NCI-H526 treated with DMSO at 0.1 percent for 48 hours (cell line): ENCODE measurements at regions not wholly inside any gene's neighbourhood (a gene's known extent, or its start where the extent isn't known, plus 50 kb on each side); places are given as distances from the start of the nearest gene placed in this dataset.
A peak's percentile ranks its signal among the peaks of the same experiment; 100 is the strongest.
"Not testable (repeated sequence)": the region's sequence is repeated elsewhere in the genome, so short reads cannot be mapped to it uniquely, and the experiment has no call there.

Experiments used
- DNase-seq: peaks from one replicate; lab custom pipeline; 2025; lab: John Stamatoyannopoulos, UW

DNA sequence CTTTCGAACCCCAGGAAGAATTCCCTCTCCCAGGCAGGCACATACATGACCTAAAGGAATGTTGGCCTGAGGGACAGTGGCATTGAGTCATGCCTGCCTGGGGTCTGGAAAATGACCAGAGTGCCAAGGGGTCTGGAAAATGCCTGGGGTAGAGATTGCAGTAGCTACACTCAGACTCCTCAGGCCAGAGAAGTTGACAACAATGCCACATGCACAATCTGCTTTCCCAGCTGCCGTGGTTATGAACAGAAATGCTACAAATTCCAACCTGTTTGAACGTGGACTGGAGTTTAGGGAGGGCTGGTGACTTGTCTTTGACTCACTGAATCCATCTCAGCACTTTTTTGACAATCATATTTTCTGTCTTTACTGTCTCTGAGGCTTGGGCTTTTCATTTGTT is 250.0 kb downstream of the ABCC12 start:
- no peak for DNase-seq

GRCh38 chr16:47904691-47905090 is 251.1 kb downstream of the ABCC12 start:
- DNase-seq, result no peak

DNA sequence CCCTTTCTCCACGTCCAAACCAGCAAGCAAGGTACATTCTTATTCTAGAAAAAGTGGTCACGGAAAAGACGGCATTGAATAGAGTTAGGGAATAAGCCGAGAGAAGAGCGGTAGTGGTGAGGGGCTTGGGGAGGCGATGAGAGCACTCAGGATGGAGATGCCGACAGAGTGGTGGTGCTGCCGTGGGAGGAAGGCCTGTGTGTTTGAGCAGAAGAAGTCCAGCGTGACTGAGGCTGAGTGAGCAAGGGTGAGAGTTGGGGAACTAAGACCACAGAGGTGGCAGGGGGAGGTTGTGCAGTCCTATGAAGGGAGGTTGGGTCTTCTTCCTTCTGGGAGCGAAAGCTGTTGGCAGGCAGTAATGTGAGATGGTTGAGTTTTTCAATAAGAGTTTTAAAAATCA is 252.3 kb downstream of the ABCC12 start:
- no peak for DNase-seq

GRCh38 chr16:47897105-47897504 is 258.7 kb downstream of the ABCC12 start:
- DNase-seq, result not testable (repeated sequence)

DNA sequence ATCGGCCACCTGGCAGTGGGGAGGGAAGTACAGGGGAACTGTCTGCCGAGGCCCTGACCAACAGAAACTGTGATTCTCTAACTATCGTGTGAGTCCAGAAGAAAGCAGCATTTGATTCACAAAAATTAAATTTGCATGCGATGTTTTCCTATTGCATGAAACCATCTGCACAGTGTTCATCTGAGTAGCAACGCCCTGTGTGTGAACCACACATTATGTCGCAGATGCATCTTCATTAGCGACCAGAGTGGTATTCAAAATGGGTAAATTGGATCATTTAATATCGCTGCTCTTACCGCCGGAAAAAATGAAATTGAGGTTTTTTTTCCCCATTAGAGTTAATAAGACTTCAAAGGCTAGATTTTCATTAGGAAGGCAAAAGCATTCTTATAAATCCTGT is 260.6 kb downstream of the ABCC12 start:
- peak; percentile 71 for DNase-seq

DNA sequence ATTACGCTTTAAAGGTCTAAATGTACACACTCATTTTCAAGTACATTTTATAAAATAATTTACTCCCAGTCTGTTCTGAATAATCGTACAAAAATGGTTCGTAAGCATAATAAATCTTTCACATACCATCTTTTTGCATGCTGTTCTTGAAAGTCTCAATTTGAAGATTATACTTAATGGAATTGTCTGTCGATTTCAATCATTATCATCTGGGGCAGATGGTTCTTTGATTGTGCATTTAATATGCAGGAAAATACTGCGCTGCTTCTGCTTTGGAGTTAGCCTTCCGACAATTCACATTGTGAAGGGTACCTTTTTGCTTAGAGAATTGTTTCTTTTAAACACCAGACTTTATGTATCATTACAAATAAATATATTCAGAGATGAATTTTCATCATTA is 262.8 kb downstream of the ABCC12 start:
- DNase-seq, result no peak

- no peak for DNase-seq
These were observed 267.1 kb downstream of the ABCC12 start for GRCh38 chr16:47888734-47889133.

DNA sequence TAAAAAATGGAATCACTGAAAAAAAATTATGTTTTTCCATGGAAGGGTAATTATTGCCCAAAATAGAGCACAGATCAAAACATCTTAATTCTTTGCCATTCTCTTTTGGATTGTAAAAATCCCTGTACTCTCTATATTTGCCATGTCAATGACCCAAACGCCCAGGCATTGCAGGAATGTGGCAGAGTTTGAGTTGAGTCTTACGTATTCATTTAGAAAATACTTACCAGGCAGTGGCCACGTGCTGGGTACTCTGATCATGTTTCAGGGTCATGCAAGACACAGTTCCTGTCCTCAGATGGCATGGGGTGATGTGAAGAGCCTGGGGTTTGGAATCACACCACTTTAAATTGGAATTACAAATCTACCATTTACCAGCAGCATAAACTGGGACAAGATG is 267.7 kb downstream of the ABCC12 start:
- DNase-seq, result no peak

GRCh38 chr16:47887496-47887895 is 268.3 kb downstream of the ABCC12 start:
- peak; percentile 48 for DNase-seq

- DNase-seq, result no peak
These were observed 269.0 kb downstream of the ABCC12 start for GRCh38 chr16:47886631-47887415.

DNA sequence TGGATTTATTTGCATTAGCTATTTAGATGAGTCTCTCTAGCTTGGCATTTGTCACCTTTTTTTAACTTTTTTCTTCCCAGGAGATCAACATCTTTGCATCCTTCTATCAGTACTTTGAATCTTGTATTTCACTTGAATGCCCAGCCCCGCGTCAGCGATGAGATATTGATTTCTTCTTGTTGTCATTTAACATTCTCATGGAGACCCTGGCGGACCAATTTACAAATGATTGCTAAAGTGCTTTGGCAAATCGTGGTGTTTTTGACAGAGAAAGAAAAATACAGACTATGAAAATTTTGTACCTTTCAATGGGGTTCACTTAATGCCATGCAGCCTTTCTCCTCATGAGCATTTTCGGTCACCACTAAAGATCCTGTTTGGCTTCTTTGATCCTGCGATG is 269.7 kb downstream of the ABCC12 start:
- no peak for DNase-seq

DNA sequence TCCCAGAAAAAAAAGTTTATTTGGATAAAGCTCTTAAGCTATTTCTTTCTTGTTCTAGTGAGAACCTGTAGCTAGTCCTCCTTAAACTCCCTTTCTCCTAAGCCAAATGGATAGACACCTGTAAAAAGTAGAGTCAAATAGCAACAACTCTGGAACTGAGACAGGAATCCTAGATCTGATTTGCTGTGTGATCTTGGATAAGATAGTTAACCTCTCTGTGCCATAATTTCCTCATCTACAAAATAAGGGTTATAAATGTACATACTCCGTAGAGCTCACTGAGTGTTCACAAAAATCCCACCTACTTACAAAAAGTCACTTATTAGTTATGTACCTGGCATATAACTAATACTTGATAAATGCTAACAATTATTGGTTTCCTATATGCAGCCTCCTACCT is 270.3 kb downstream of the ABCC12 start:
- DNase-seq, result no peak

GRCh38 chr16:47884116-47884725 is 271.6 kb downstream of the ABCC12 start:
- DNase-seq, result no peak

DNA sequence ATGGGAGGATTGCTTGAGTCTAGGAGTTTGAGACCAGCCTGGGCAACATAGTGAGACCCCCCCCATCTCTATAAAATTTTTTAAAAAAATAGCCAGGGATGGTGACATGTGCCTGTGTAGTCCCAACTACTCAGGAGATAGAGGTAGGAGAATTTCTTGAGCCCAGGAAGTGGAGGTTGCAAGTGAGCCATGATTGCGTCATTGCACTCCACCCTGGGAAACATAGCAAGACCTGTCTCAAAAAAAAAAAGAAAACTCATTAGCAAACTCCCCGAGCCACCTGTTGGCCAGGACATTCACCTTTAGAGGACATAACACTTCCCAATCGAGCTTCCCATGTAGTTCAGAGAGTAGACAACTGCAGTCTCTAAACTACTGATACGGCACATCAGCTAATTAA is 274.2 kb downstream of the ABCC12 start:
- no peak for DNase-seq

DNA sequence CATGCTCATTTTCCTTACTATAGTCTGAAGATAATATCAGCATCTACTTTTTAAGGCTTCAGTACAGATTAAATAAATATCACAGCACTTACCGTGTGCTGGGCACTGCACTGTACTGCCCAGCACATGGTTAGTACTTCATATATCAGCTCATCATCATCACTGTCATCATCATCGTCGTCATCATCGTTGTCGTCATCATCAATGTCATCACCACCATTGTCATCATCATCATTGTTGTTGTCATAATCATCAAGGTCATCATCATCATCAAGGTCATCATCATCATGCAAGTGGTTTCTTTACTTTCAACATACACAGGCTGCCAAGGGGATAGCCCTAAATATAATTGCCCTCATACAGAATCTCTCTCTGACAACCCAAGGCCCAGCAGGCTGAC is 275.1 kb downstream of the ABCC12 start:
- no peak for DNase-seq

DNA sequence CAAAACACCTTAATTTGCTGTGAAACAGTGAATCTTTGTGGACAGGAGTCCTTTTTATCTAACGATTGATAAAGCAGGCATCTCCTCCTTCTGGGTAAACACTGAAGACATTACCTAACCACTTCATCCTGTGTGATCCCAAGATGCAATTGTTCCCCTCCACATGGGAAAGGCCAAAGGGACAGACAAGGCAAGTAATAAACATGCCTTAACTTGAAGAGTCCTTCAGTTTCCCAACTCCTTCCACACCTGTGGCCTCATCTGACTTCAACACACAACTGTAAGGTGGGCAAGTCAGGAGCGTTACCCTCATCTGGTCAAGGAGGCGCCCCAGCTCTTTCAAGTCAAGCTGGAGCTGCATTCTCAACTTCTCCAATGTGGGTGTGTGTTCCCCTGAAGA is 278.6 kb downstream of the ABCC12 start:
- no peak for DNase-seq

DNA sequence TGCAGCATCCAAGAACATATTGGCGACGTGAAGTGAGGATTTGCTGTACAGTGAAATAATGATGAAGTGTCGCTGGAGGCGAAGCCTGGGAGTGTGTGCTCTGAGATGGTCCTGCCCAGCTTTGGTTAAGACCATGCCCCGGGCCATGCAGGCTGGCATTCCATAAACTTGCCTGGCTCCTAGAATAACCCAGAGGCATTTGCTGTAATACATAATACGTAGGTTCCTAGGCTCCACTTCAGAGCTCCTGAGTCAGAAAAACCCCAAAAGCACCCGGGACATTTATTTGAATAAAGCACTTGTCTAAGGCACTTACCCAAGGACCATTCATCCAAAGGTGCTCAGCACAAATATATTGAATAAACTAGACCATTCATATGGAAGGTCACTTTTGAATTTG is 279.3 kb downstream of the ABCC12 start:
- DNase-seq, result no peak

- DNase-seq, result no peak
These were observed 282.4 kb downstream of the ABCC12 start for GRCh38 chr16:47873434-47873833.

- DNase-seq, result no peak
These were observed 283.6 kb downstream of the ABCC12 start for GRCh38 chr16:47872225-47872624.

GRCh38 chr16:47866423-47866822 is 289.4 kb downstream of the ABCC12 start:
- no peak for DNase-seq

GRCh38 chr16:47865337-47865855 is 290.4 kb downstream of the ABCC12 start:
- DNase-seq, result no peak

DNA sequence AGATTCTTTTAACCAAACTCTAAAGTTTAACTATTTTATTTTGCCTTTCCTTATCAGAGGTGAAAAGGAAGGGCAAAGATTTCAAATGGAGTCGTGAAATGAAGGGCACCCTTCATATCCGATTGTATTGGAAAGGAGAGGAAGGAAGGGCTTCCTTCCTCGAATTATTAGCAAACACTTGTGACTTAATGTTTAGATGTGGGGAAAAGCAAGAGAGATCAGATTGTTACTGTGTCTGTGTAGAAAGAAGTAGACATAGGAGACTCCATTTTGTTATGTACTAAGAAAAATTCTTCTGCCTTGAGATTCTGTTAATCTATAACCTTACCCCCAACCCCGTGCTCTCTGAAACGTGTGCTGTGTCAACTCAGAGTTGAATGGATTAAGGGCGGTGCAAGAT is 291.5 kb downstream of the ABCC12 start:
- DNase-seq, result not testable (repeated sequence)

DNA sequence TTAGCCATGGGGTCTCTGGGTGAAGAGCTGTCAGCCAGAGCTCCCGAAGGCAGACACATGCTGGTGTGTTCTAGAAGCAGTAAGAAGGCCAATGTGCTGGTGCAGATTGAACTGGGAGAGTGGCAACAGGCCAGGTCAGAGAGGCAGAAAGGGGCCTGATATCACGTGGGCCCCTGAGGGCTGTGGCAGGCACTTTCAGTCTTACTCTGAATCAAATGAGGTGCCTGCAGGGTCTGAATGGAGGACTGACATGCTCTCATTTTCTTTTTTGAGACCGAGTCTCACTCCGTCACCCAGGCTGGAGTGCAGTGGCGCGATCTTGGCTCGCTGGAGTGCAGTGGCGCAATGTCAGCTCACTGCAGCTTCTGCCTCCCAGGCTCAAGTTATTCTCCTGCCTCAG is 293.8 kb downstream of the ABCC12 start:
- no peak for DNase-seq
